ENCODE measurements at regions not wholly inside any gene's neighbourhood (a gene's known extent, or its start where the extent isn't known, plus 50 kb on each side); places are given as distances from the start of the nearest gene placed in this dataset.

DNA sequence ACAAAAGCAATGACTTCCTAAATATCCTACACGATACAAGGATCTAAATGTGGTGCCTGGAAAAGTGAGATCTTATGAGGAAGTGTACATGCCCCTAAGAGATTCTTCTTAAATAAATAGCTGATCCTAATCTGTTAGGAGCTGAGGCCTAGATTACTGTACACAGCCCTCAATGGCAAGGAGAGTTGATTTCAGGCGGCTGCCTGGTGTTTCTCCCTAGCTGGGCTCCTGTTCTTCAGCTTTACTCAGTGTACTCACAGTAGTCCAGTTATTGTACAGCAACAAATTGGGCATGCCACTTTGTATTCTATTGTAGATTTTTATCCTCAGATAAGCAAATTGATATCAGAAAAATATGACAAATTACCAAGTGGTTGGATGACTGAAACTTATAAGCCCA is 358.2 kb upstream of the PDGFD start:
- no CpG with 5 or more reads among the region's 2 CpGs for WGBS (ENCODE audit: insufficient coverage)
- H3K4me2 ChIP-seq (replicated peaks; ENCODE audit: extremely low read depth, low read length, poor library complexity, severe bottlenecking) = no peak overlapping the region
- Mint-ChIP-seq H3K27me3 (ENCODE audit: low read depth in 3 of 3) (no peaks in the 10 kb centered on the region), H3K9me3 (peaks cover 0 to 3% (median 0%) of the 10 kb centered on the region in 7 donors), H3K4me1 (no peaks in the 10 kb centered on the region), H3K4me3 (no peak overlapping the region), H3K36me3 (no peaks in the 10 kb centered on the region), H3K27ac (no peak overlapping the region)
- H3K79me2 ChIP-seq (ENCODE audit: insufficient read depth, low read length) = no peaks in the 10 kb centered on the region
- no peak overlapping the region for H2AFZ ChIP-seq (ENCODE audit: insufficient read depth, low read depth, low read length, poor library complexity, severe bottlenecking)
- H3K27me3 ChIP-seq (ENCODE audit: control insufficient read depth in 2 of 2, insufficient read depth in 2 of 2, low read length in 2 of 2) = no peaks in the 10 kb centered on the region
- H3K9ac ChIP-seq (ENCODE audit: insufficient read depth, low read length, poor library complexity, severe bottlenecking) = no peak overlapping the region
- intact Hi-C loops (cut with micrococcal nuclease) = no loop called here
- no peak for DNase-seq
- no peaks in the 10 kb centered on the region for H4K20me1 ChIP-seq (ENCODE audit: insufficient read depth, low read length)
- H3K27ac ChIP-seq (ENCODE audit: low read depth in 1 of 2, low read length in 2 of 2) = no peak overlapping the region
- no peaks in the 10 kb centered on the region for H3K9me3 ChIP-seq (replicated peaks in 1 of 2; ENCODE audit: control insufficient read depth in 1 of 2, insufficient read depth in 1 of 2, low read length in 2 of 2)
- H3K4me1 ChIP-seq (ENCODE audit: control insufficient read depth in 1 of 2, insufficient read depth in 2 of 2, low read length in 2 of 2) = no peaks in the 10 kb centered on the region
- H3K36me3 ChIP-seq (replicated peaks in 1 of 2; ENCODE audit: control insufficient read depth in 1 of 2, insufficient read depth in 2 of 2, low read length in 2 of 2) = no peaks in the 10 kb centered on the region
- TF ChIP-seq, protein P1, sequence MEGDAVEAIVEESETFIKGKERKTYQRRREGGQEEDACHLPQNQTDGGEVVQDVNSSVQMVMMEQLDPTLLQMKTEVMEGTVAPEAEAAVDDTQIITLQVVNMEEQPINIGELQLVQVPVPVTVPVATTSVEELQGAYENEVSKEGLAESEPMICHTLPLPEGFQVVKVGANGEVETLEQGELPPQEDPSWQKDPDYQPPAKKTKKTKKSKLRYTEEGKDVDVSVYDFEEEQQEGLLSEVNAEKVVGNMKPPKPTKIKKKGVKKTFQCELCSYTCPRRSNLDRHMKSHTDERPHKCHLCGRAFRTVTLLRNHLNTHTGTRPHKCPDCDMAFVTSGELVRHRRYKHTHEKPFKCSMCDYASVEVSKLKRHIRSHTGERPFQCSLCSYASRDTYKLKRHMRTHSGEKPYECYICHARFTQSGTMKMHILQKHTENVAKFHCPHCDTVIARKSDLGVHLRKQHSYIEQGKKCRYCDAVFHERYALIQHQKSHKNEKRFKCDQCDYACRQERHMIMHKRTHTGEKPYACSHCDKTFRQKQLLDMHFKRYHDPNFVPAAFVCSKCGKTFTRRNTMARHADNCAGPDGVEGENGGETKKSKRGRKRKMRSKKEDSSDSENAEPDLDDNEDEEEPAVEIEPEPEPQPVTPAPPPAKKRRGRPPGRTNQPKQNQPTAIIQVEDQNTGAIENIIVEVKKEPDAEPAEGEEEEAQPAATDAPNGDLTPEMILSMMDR (IDR thresholded peaks at IDR 0.05) = no peak
- H3K4me3 ChIP-seq (replicated peaks in 1 of 3; ENCODE audit: low read depth in 2 of 3, low read length in 3 of 3) = no peak overlapping the region

DNA sequence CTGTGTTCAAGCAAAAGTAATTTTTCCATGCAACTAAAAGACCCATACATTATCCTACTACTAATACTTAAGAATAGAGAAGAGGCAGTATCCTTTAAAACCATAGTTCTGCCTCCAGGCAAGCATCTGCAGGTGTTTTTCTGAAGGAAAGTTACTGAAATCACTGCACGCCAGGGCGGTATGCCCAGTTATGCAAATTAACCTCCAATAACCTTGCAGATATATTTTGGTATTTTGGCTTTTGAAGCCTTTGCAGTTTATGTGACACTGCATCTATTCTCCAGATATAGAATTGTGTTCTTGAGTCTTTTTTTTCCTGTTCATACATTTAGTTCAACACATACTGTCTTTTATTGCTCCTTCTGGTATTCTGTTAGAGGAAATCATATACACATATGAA is 346.2 kb upstream of the PDGFD start:
- Histone ChIP-seq H3K9ac (ENCODE audit: insufficient read depth, low read length, poor library complexity, severe bottlenecking) (no peak overlapping the region), H3K4me3 (replicated peaks in 1 of 3; ENCODE audit: low read depth in 2 of 3, low read length in 3 of 3) (no peak overlapping the region), H3K27ac (ENCODE audit: low read depth in 1 of 2, low read length in 2 of 2) (no peak overlapping the region), H3K36me3 (replicated peaks in 1 of 2; ENCODE audit: control insufficient read depth in 1 of 2, insufficient read depth in 2 of 2, low read length in 2 of 2) (no peaks in the 10 kb centered on the region), H4K20me1 (ENCODE audit: insufficient read depth, low read length) (no peaks in the 10 kb centered on the region), H3K79me2 (ENCODE audit: insufficient read depth, low read length) (no peaks in the 10 kb centered on the region), H2AFZ (ENCODE audit: insufficient read depth, low read depth, low read length, poor library complexity, severe bottlenecking) (no peak overlapping the region), H3K9me3 (replicated peaks in 1 of 2; ENCODE audit: control insufficient read depth in 1 of 2, insufficient read depth in 1 of 2, low read length in 2 of 2) (no peaks in the 10 kb centered on the region), H3K4me1 (ENCODE audit: control insufficient read depth in 1 of 2, insufficient read depth in 2 of 2, low read length in 2 of 2) (no peaks in the 10 kb centered on the region), H3K4me2 (replicated peaks; ENCODE audit: extremely low read depth, low read length, poor library complexity, severe bottlenecking) (no peak overlapping the region), H3K27me3 (ENCODE audit: control insufficient read depth in 2 of 2, insufficient read depth in 2 of 2, low read length in 2 of 2) (no peaks in the 10 kb centered on the region)
- Mint-ChIP-seq H3K27me3 (ENCODE audit: low read depth in 3 of 3) (peaks cover 0 to 2% (median 0%) of the 10 kb centered on the region in 3 donors), H3K4me3 (no peak overlapping the region), H3K4me1 (no peaks in the 10 kb centered on the region), H3K27ac (no peak overlapping the region), H3K9me3 (peaks cover 0 to 3% (median 2%) of the 10 kb centered on the region in 7 donors), H3K36me3 (no peaks in the 10 kb centered on the region)
- DNase-seq = no peak
- intact Hi-C loops (cut with micrococcal nuclease) = no loop called here
- WGBS (ENCODE audit: insufficient coverage) = no CpG with 5 or more reads among the region's 2 CpGs
- TF ChIP-seq, protein P1 (IDR thresholded peaks at IDR 0.05) = no peak

Measured in CD14-positive monocyte (primary cell).